SK-N-MC (cell line): ENCODE measurements at regions not wholly inside any gene's neighbourhood (a gene's known extent, or its start where the extent isn't known, plus 50 kb on each side); places are given as distances from the start of the nearest gene placed in this dataset.

Experiments
- EZH2 ChIP-seq: fragments of 200-600 bp; sonication (generic); IDR thresholded peaks from one replicate; pipeline ENCODE4 v1.6.1; 2017; ENCODE audit warnings: antibody characterized with exemption
- POLR2AphosphoS5 ChIP-seq: IDR thresholded peaks from 2 replicates; pipeline ENCODE4 v1.6.1; 2012; ENCODE audit warnings: mild to moderate bottlenecking, low read depth, low read length, borderline replicate concordance

- TF ChIP-seq POLR2AphosphoS5 (no peak), EZH2 (no peak)
Observed at GRCh38 chr1:68558321-68559026, 61.6 kb upstream of the DEPDC1 start.
